OCI-LY7 (cell line): ENCODE measurements at regions not wholly inside any gene's neighbourhood (a gene's known extent, or its start where the extent isn't known, plus 50 kb on each side); places are given as distances from the start of the nearest gene placed in this dataset.

ENCODE experiments used
- BruUV-seq: library from RNA; stranded (reverse); fragments of 400-500 nt; replicated peaks from 2 replicates; lab custom pipeline; 2021; lab: Mats Ljungman, UMichigan
- CTCF ChIA-PET: fragments of 300-600 bp; sonication (Branson Sonifier 250); formaldehyde crosslinking; loops from one replicate; lab custom pipeline; 2022; ENCODE audit warnings: antibody characterized with exemption; ENCODE audit not compliant: unreplicated experiment; lab: Charles Lee
- POLR2A ChIA-PET: fragments of 300-600 bp; sonication (Branson Sonifier 250); formaldehyde crosslinking; loops from one replicate; lab custom pipeline; 2022; ENCODE audit warnings: antibody characterized with exemption; lab: Charles Lee
- DNase-seq: peaks from one replicate; pipeline ENCODE4 v3.0.0-alpha.2; 2015; ENCODE audit warnings: low spot score
- H2AFZ ChIP-seq: fragments of 200-600 bp; sonication (generic), shearing (Covaris generic); 2 replicates; pipeline ENCODE4 v1.6.1; 2014; ENCODE audit warnings: mild to moderate bottlenecking, antibody characterized with exemption, low read length, moderate library complexity
- H3K27ac ChIP-seq: fragments of 200-600 bp; sonication (generic); 2 replicates; pipeline ENCODE4 v1.5.1; 2014; ENCODE audit warnings: mixed run types, low read depth, mild to moderate bottlenecking, moderate library complexity, low read length, inconsistent platforms; ENCODE audit not compliant: poor library complexity, severe bottlenecking
- H3K36me3 ChIP-seq: fragments of 200-600 bp; sonication (generic); 2 replicates; pipeline ENCODE4 v1.6.1; 2014; ENCODE audit warnings: mild to moderate bottlenecking, antibody characterized with exemption, low read length, moderate library complexity, mixed read lengths; ENCODE audit not compliant: insufficient read depth
- H3K4me1 ChIP-seq: fragments of 200-600 bp; sonication (generic); 2 replicates; pipeline ENCODE4 v1.5.1; 2014; ENCODE audit warnings: mild to moderate bottlenecking, low read length; ENCODE audit not compliant: insufficient read depth, poor library complexity, severe bottlenecking
- H3K4me2 ChIP-seq: fragments of 200-600 bp; sonication (generic); 2 replicates; pipeline ENCODE4 v1.6.1; 2014; ENCODE audit warnings: mild to moderate bottlenecking, low read length
- H3K4me3 ChIP-seq: fragments of 200-600 bp; sonication (generic); 2 replicates; pipeline ENCODE4 v1.5.1; 2014; ENCODE audit warnings: mild to moderate bottlenecking, low read depth, low read length; ENCODE audit not compliant: poor library complexity, severe bottlenecking
- H3K79me2 ChIP-seq: fragments of 200-600 bp; sonication (generic); 2 replicates; pipeline ENCODE4 v1.6.1; 2016; ENCODE audit warnings: low read depth, mild to moderate bottlenecking, low read length, moderate library complexity, mixed read lengths; ENCODE audit not compliant: insufficient read depth
- H3K9me2 ChIP-seq: fragments of 200-600 bp; sonication (generic); 2 replicates; pipeline ENCODE4 v1.6.1; 2016; ENCODE audit warnings: mild to moderate bottlenecking, low read length, mixed read lengths; ENCODE audit not compliant: insufficient read depth
- H3K9me3 ChIP-seq: fragments of 200-600 bp; sonication (generic); 2 replicates; pipeline ENCODE4 v1.6.1; 2014; ENCODE audit warnings: mild to moderate bottlenecking, mixed run types, low read length, mixed read lengths
- H4K20me1 ChIP-seq: fragments of 200-600 bp; sonication (generic); 2 replicates; pipeline ENCODE4 v1.6.1; 2014; ENCODE audit warnings: mild to moderate bottlenecking, antibody characterized with exemption, low read length, moderate library complexity, mixed read lengths; ENCODE audit not compliant: insufficient read depth
- EZH2phosphoT487 ChIP-seq: fragments of 200-600 bp; sonication (generic); IDR thresholded peaks from 2 replicates; pipeline ENCODE4 v1.6.1; 2018; ENCODE audit warnings: low read depth, borderline replicate concordance, mild to moderate bottlenecking, mixed run types, antibody characterized with exemption, low read length, moderate library complexity, mixed read lengths
- intact Hi-C: fragments of 100-400 bp; cut with micrococcal nuclease; formaldehyde crosslinking; loops from one replicate; pipeline ENCODE4 v1.10.0; 2022; ENCODE audit not compliant: unreplicated experiment
- TF ChIP-seq, protein P1 (sequence below): fragments of 200-600 bp; sonication (generic); conservative IDR thresholded peaks from 2 replicates; pipeline ENCODE4 v1.5.1; 2014; ENCODE audit warnings: mild to moderate bottlenecking, antibody characterized with exemption, low read length, moderate library complexity, mixed read lengths

DNA sequence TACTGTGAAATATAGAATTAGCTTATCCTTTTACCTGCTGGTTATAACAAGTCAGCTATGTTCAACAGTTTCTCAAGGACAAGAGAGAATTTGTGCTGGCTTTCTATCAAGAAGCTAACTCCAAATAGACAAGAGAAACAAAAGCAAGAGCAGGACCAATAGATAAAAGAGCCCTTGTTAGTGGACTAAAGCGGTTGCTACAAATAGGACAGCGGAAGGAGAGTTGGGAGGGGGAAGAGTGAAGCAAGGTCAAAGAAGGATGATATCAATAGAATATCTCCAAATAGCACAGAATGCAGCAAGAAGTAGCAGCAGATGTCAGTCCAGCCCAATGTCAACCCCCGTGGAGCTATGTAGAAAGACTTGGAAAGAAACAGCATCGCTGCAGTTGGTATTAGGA lies 53.0 kb upstream of the AKT3 start:
- no peak for DNase-seq
- no peaks in the 10 kb centered on the region for H3K36me3 ChIP-seq
- POLR2A ChIA-PET = no interaction called here
- CTCF ChIA-PET = no interaction called here
- no peak overlapping the region for H3K27ac ChIP-seq
- no peaks in the 10 kb centered on the region for H3K9me2 ChIP-seq
- no peak overlapping the region for H3K4me2 ChIP-seq
- H3K9me3 ChIP-seq = no peaks in the 10 kb centered on the region
- H3K79me2 ChIP-seq = no peaks in the 10 kb centered on the region
- TF ChIP-seq, protein P1, sequence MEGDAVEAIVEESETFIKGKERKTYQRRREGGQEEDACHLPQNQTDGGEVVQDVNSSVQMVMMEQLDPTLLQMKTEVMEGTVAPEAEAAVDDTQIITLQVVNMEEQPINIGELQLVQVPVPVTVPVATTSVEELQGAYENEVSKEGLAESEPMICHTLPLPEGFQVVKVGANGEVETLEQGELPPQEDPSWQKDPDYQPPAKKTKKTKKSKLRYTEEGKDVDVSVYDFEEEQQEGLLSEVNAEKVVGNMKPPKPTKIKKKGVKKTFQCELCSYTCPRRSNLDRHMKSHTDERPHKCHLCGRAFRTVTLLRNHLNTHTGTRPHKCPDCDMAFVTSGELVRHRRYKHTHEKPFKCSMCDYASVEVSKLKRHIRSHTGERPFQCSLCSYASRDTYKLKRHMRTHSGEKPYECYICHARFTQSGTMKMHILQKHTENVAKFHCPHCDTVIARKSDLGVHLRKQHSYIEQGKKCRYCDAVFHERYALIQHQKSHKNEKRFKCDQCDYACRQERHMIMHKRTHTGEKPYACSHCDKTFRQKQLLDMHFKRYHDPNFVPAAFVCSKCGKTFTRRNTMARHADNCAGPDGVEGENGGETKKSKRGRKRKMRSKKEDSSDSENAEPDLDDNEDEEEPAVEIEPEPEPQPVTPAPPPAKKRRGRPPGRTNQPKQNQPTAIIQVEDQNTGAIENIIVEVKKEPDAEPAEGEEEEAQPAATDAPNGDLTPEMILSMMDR = no peak
- TF ChIP-seq EZH2phosphoT487 = no peak
- no peak overlapping the region for H2AFZ ChIP-seq
- intact Hi-C loops = no loop called here
- H4K20me1 ChIP-seq = no peaks in the 10 kb centered on the region
- H3K4me3 ChIP-seq = no peak overlapping the region
- no TSS peak for BruUV-seq
- H3K4me1 ChIP-seq = no peaks in the 10 kb centered on the region

DNA sequence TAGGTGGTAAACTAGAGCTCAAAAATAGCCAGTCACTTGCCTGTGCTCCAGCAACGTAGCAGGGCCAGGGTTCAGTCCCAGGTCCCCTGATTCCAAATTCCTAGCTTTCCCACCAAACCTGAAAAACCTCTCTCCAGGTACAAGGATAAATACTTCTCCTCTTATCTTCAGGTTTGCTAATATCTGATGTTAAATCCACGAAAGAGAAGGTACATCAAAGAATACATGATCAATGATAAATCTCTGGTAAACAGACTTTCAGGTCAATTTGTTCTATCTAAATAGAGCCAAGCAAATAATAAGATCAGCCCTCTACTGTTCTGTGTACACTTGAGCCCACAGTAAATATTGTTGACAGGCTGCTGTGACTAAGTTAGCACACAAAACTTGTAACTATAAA lies 52.1 kb upstream of the AKT3 start:
- Histone ChIP-seq H3K79me2 (no peaks in the 10 kb centered on the region), H3K4me1 (no peaks in the 10 kb centered on the region), H3K9me3 (no peaks in the 10 kb centered on the region), H3K4me3 (no peak overlapping the region), H4K20me1 (no peaks in the 10 kb centered on the region), H3K4me2 (no peak overlapping the region), H3K9me2 (no peaks in the 10 kb centered on the region), H2AFZ (no peak overlapping the region), H3K36me3 (no peaks in the 10 kb centered on the region), H3K27ac (no peak overlapping the region)
- CTCF ChIA-PET = no interaction called here
- no peak for DNase-seq
- BruUV-seq = no TSS peak
- POLR2A ChIA-PET = no interaction called here
- intact Hi-C loops = no loop called here
- TF ChIP-seq EZH2phosphoT487 = no peak
- TF ChIP-seq, protein P1 = no peak
